Fibroblast of upper back skin (primary cell): ENCODE measurements at regions not wholly inside any gene's neighbourhood (a gene's known extent, or its start where the extent isn't known, plus 50 kb on each side); places are given as distances from the start of the nearest gene placed in this dataset.

Experiments used
- DNase-seq: peaks from one replicate; pipeline ENCODE4 v3.0.0-alpha.2; 2013

GRCh38 chrX:122818068-122818467 is 366.0 kb upstream of the GRIA3 start:
- no peak for DNase-seq

GRCh38 chrX:122833230-122833629 is 350.8 kb upstream of the GRIA3 start:
- no peak for DNase-seq

GRCh38 chrX:122835886-122836285 is 348.2 kb upstream of the GRIA3 start:
- DNase-seq = peak; percentile 21

GRCh38 chrX:122850326-122850725 is 333.8 kb upstream of the GRIA3 start:
- no peak for DNase-seq

GRCh38 chrX:122856205-122856604 is 327.9 kb upstream of the GRIA3 start:
- DNase-seq = no peak

GRCh38 chrX:122857734-122858133 is 326.3 kb upstream of the GRIA3 start:
- no peak for DNase-seq

GRCh38 chrX:122863067-122863466 is 321.0 kb upstream of the GRIA3 start:
- no peak for DNase-seq

GRCh38 chrX:122866532-122866931 is 317.5 kb upstream of the GRIA3 start:
- DNase-seq = peak; percentile 92

- peak; percentile 77 for DNase-seq
Observed at GRCh38 chrX:122868631-122869030, 315.4 kb upstream of the GRIA3 start.

GRCh38 chrX:122869171-122869570 is 314.9 kb upstream of the GRIA3 start:
- peak; percentile 59 for DNase-seq

- no peak for DNase-seq
Observed at GRCh38 chrX:122878269-122878668, 305.8 kb upstream of the GRIA3 start.

- DNase-seq = no peak
Observed at GRCh38 chrX:122880952-122881351, 303.1 kb upstream of the GRIA3 start.

GRCh38 chrX:122890729-122891128 is 293.3 kb upstream of the GRIA3 start:
- no peak for DNase-seq

- no peak for DNase-seq
Observed at GRCh38 chrX:122906726-122907125, 277.4 kb upstream of the GRIA3 start.

- DNase-seq = no peak
Observed at GRCh38 chrX:122907375-122907774, 276.7 kb upstream of the GRIA3 start.

GRCh38 chrX:122910697-122911096 is 273.4 kb upstream of the GRIA3 start:
- no peak for DNase-seq

GRCh38 chrX:122913134-122913533 is 270.9 kb upstream of the GRIA3 start:
- no peak for DNase-seq

GRCh38 chrX:122913764-122914163 is 270.3 kb upstream of the GRIA3 start:
- DNase-seq = no peak

GRCh38 chrX:122914256-122914655 is 269.8 kb upstream of the GRIA3 start:
- no peak for DNase-seq

- DNase-seq = no peak
Observed at GRCh38 chrX:122934131-122934530, 249.9 kb upstream of the GRIA3 start.

GRCh38 chrX:122940199-122940598 is 243.9 kb upstream of the GRIA3 start:
- DNase-seq = no peak

- DNase-seq = no peak
Observed at GRCh38 chrX:122941806-122942205, 242.3 kb upstream of the GRIA3 start.

- peak; percentile 17 for DNase-seq
Observed at GRCh38 chrX:122943918-122944317, 240.2 kb upstream of the GRIA3 start.

GRCh38 chrX:122945328-122945727 is 238.8 kb upstream of the GRIA3 start:
- DNase-seq = peak; percentile 5

GRCh38 chrX:122972604-122973003 is 211.5 kb upstream of the GRIA3 start:
- DNase-seq = no peak

GRCh38 chrX:122982521-122982920 is 201.6 kb upstream of the GRIA3 start:
- no peak for DNase-seq
